Fibroblast of skin of abdomen (primary cell): ENCODE measurements at regions not wholly inside any gene's neighbourhood (a gene's known extent, or its start where the extent isn't known, plus 50 kb on each side); places are given as distances from the start of the nearest gene placed in this dataset.
"Not testable (repeated sequence)": the region's sequence is repeated elsewhere in the genome, so short reads cannot be mapped to it uniquely, and the experiment has no call there.

Source experiments
- DNase-seq: peaks from one replicate; pipeline ENCODE4 v3.0.0-alpha.2; 2013

DNA sequence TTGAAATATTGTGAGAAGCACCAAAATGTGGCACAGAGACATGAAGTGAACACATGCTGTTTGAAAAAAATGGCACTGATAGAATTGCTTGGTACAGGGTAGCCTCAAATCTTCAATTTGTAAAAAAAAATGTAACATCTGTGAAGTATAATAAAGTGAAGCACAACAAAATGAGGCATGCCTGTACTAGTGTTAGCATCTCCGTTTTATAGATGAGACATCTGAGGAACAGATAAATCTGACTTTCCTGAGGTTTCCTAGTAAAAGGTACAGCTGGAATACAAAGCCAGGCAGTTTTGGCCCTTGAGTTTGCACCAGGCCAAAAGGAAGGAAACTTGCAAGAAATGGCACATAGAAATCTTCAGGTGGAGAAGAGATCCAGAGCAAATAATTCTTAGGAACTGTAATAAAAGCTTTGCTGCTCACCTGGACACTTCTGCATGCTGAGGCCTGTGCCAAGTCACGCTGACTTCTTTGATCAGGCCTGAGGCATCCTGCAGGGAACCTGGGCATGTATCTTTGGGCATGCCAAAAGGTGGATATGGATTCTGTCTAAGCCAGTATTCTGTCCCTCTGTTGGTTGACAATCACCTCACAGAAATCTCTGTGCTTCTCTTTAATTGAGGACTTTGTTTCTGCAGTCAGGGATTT is 251.5 kb upstream of the PLPP4 start:
- DNase-seq = no peak

DNA sequence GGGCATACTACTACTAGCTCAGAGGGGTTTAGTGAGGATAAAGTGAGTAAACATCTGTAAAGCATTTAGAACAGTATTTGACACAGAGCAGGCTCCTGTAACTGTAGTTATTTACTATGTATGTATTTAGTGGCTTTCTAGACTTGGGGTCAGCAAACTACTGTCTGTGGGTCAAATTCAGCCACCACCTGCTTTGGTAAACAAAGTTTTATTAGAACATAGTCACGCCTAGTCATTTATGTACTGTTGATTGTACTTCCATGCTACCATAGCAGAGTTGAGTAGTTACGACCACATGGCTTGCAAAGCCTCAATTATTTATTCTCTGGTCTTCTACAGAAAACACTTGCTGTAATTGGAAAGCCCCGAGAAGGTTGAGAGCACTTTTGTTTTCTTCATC is 248.5 kb upstream of the PLPP4 start:
- no peak for DNase-seq

DNA sequence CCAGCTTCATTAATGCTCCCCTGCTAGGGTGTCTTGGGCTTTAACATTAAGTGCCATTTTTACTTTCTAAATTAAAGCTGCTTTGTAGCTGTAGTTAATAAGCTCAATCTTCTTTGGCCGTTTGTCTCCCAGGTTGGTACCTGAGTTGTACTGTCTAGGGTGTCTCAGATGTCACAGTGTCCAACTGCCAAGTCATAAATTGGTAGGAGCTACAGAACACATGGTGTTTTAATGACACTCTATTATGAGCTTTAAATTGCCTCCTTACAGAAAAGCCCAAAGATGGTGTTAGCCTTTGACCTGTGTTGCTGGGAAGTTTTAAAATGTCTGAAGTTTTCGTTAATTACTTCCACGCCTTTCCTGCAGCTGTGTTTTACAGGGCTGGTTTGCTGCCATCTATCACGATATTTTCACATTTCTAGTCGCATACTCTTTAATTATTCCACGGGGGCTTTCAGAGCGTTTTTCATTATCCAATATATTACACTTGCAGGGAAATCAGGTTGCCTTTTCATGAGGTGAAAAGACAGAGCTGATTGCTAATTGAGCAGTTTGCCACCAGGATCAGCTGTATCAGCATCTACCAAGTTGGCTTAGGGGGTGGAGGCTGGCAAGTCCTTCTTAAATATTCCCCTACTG is 247.8 kb upstream of the PLPP4 start:
- no peak for DNase-seq

- no peak for DNase-seq
Observed at GRCh38 chr10:120212275-120212674, 244.8 kb upstream of the PLPP4 start.

- DNase-seq = not testable (repeated sequence)
Observed at GRCh38 chr10:120213283-120213682, 243.7 kb upstream of the PLPP4 start.

- no peak for DNase-seq
Observed at GRCh38 chr10:120217736-120218135, 239.3 kb upstream of the PLPP4 start.

GRCh38 chr10:120221873-120222485 is 235.0 kb upstream of the PLPP4 start:
- peak; percentile 40 for DNase-seq

DNA sequence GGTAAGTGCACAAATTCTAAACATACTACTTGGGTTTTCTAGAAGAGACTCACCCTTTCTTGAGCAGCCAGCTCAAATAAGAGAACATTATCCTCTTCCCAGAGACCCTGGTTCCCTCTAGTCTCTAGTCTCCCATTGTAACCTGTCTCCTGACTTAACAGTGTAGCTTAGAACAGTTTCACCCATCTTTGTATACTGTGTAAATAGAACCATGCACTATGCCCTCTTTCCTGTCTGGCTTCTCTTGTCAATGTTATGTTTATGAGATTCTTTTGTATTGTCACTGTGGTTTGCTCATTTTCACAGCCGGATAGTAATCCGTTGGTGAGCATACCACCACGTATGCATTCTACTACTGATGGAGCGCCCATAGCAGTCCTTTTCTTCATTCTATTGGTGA is 227.4 kb upstream of the PLPP4 start:
- DNase-seq = no peak

GRCh38 chr10:120239695-120240094 is 217.3 kb upstream of the PLPP4 start:
- not testable (repeated sequence) for DNase-seq

DNA sequence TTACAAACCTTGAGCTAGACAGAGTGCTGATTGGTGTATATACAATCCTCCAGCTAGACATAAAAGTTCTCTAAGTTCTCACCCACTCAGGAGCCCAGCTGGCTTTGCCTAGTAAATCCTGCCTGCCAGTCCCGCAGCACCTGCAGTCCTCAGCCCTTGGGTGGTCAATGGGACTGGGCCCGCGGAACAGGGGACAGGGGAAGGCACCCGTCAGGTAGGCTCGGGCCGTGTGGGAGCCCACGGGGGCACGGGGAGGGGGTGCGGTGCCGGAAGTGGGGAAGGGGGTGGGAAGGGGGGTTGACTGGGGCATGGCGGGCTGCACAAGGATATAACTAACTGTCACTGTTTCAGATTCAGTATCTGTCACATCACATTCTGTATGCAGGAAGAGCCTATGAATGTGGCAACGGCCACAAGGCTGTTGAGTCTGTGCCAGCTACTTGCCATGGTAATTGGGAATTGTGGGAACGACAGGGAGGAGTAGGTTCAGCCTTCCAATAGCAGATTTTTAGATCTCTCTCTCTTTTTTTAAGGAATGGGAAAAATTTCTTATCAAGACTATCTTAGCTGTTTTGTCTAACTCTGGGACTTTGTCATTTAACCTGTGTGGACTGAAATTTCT is 205.1 kb upstream of the PLPP4 start:
- DNase-seq = no peak

DNA sequence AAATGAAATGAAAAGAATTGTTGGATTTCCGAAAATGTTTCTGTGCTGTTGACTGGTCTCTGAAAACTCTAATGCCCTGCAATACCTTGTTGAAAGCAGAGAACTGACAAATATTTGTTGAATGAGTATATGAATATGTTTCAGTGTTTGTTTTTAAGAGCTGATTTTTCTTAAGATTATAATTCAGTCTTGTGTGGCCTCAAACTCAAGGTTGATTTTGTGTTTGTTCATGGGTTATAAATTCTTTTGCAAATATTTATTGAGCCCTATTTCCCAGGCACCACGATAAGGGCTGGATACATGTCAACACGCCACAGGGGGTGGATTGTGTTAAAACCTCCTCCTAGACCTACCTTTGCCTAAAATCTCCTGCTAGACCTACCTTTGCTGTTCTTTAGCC is 203.9 kb upstream of the PLPP4 start:
- DNase-seq = no peak

DNA sequence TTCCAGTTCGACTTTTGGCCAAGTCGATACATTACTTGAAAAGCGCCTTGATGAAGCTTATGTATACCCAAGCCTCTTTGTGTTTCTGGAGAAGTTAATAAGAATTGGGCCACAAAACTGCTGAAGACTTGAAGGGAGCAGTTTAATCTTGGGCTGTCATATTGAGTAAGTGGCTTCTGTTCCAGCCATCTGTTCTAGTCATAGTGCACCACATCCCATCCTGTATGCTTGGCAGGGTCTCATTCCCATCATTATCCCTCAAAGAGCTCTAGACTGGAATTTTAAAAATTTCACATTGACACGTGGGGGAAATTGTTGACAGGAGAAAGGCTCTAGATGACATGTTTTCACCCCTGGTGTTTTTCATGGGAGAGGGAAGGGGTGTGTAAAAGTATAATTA is 196.6 kb upstream of the PLPP4 start:
- no peak for DNase-seq

- peak; percentile 1 for DNase-seq
Observed at GRCh38 chr10:120262857-120263547, 194.0 kb upstream of the PLPP4 start.

DNA sequence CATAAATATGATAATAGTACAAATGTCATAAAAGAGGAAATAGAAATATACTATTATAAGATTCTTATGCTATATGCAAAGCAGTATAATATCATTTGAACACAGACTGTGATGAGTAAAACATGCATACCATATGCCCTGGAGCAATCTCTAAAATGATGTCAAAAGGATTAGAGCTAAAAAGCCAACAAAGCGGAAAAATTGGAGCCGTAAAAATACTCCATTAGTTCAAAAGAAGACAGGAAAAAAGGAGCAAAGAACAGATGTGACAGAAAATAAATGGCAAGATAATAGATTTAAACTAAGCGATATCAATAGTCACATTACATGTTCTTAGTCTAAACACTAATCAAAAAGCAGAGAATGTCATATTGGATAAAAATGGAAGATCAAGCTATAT is 191.0 kb upstream of the PLPP4 start:
- DNase-seq = no peak

- DNase-seq = no peak
Observed at GRCh38 chr10:120270906-120271305, 186.1 kb upstream of the PLPP4 start.

- DNase-seq = no peak
Observed at GRCh38 chr10:120271696-120272095, 185.3 kb upstream of the PLPP4 start.

DNA sequence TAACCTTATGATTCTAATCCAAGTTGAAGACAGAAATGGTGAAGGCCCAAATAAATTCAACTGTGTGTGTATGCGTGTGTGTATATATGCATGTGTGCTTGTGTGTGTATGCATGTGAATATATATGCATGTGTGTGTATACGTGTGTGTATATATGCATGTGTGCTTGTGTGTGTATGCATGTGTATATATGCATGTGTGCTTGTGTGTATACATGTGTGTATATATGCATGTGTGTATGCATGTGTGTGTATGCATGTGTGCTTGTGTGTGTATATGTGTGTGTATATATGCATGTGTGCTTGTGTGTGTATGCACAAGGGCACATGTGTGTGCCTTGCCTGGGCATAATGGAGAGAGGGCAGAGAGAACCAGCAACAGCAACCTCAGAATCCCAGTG is 184.7 kb upstream of the PLPP4 start:
- DNase-seq = no peak

DNA sequence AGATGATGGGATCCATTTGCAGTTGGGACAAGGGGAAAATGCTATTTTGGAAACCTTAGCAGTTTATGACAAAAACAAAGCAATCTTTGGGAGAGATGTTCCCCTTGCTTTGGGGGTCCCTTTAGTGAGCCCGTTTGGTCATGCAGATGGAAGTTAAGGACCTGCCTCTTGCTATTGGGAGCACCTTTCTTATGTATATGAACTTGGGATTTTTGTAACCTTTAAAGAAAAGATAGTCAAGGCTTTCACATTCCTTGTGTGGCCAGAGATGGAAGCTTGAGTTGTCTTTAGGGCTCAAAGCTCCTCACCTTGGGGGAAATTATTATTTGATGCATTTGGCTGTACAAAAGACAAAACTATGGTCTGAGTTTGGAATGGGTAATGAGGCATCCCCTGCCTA is 179.0 kb upstream of the PLPP4 start:
- no peak for DNase-seq

- no peak for DNase-seq
Observed at GRCh38 chr10:120279196-120279595, 177.8 kb upstream of the PLPP4 start.

GRCh38 chr10:120282421-120282820 is 174.6 kb upstream of the PLPP4 start:
- DNase-seq = no peak

- no peak for DNase-seq
Observed at GRCh38 chr10:120282846-120283492, 174.1 kb upstream of the PLPP4 start.

- no peak for DNase-seq
Observed at GRCh38 chr10:120285408-120285807, 171.6 kb upstream of the PLPP4 start.

GRCh38 chr10:120286280-120286679 is 170.7 kb upstream of the PLPP4 start:
- DNase-seq = no peak
